ENCODE measurements at regions not wholly inside any gene's neighbourhood (a gene's known extent, or its start where the extent isn't known, plus 50 kb on each side); places are given as distances from the start of the nearest gene placed in this dataset.

- H3K4me2 ChIP-seq (ENCODE audit: insufficient read depth in 1 of 2, low read depth in 2 of 2, low read length in 2 of 2), result no peak overlapping the region
- H3K36me3 ChIP-seq (ENCODE audit: control insufficient read depth in 2 of 4, insufficient read depth in 4 of 4, low read length in 3 of 4), result peaks cover 0 to 6% (median 0%) of the 10 kb centered on the region in 4 experiments; a peak in 1 of 8 replicates
- TF ChIP-seq NRF1 (IDR thresholded peaks at IDR 0.05; ENCODE audit: low read depth, low read length) (no peak), ASH2L (IDR thresholded peaks at IDR 0.05; ENCODE audit: low read length) (no peak), JUN (IDR thresholded peaks at IDR 0.05; ENCODE audit: low read depth, low read length) (no peak), ZNF274 (IDR thresholded peaks at IDR 0.05; ENCODE audit: borderline replicate concordance, extremely low read depth, low read length) (no peak), HDAC2 (IDR thresholded peaks at IDR 0.05; ENCODE audit: borderline replicate concordance in 1 of 2, low read depth in 2 of 2, low read length in 2 of 2) (no peak), RBBP5 (IDR thresholded peaks at IDR 0.05; ENCODE audit: borderline replicate concordance, low read depth, low read length) (no peak), KDM5A (IDR thresholded peaks at IDR 0.05; ENCODE audit: low read length) (no peak), RAD21 (IDR thresholded peaks at IDR 0.05 in 1 of 2, conservative IDR thresholded peaks at IDR 0.05 in 1 of 2; ENCODE audit: low read depth in 2 of 2, low read length in 2 of 2) (peak; percentile 34 to 47), CBX5 (IDR thresholded peaks at IDR 0.05; ENCODE audit: low read depth, low read length) (no peak), CTCF (IDR thresholded peaks at IDR 0.05; ENCODE audit: control extremely low read depth in 1 of 3, insufficient read depth in 1 of 3, low read depth in 1 of 3, low read length in 3 of 3) (peak in 2 of 3 experiments; percentile 8 to 15; a peak in 2 of 4 replicates), CEBPB (IDR thresholded peaks at IDR 0.05; ENCODE audit: low read depth, low read length) (no peak)
- no peak overlapping the region for H3K14ac ChIP-seq (ENCODE audit: insufficient read length)
- no peak overlapping the region for H3K27ac ChIP-seq (ENCODE audit: low read depth, low read length)
- no peak overlapping the region for H4K91ac ChIP-seq (replicated peaks; ENCODE audit: insufficient read length, low read length)
- H3K4me1 ChIP-seq (replicated peaks in 1 of 4; ENCODE audit: control insufficient read depth in 3 of 4, insufficient read depth in 4 of 4, low read length in 3 of 4), result peaks cover 0 to 5% (median 2%) of the 10 kb centered on the region in 4 experiments; a peak in 1 of 7 replicates
- H2BK120ac ChIP-seq (replicated peaks; ENCODE audit: low read depth, low read length), result no peak overlapping the region
- no peaks in the 10 kb centered on the region for H3K27me3 ChIP-seq (replicated peaks in 1 of 4; ENCODE audit: control insufficient read depth in 3 of 4, extremely low read depth in 1 of 4, insufficient read depth in 3 of 4, low read length in 3 of 4)
- no peak overlapping the region for H2BK15ac ChIP-seq (ENCODE audit: low read length)
- no peak overlapping the region for H2BK5ac ChIP-seq (ENCODE audit: low read depth, low read length)
- peaks cover 0 to 9% of the 10 kb centered on the region in 2 experiments for H4K20me1 ChIP-seq (replicated peaks in 1 of 2; ENCODE audit: control insufficient read depth in 1 of 2, insufficient read depth in 2 of 2, low read length in 2 of 2)
- H3K9me3 ChIP-seq (ENCODE audit: insufficient read depth in 2 of 2, low read depth in 1 of 2, low read length in 1 of 2), result peaks cover 0 to 9% of the 10 kb centered on the region in 2 experiments; a peak in 2 of 4 replicates
- ChIA-PET POLR2A (ENCODE audit: partially characterized antibody) (no interaction called here), CTCF (ENCODE audit: partially characterized antibody) (interaction anchor here (1.5 kb wide), 1 partner anchor 9 kb away, joined by 4 read pairs; no protein-coding TSS in a partner anchor)
- WGBS, 2 experiments (ENCODE audit: extremely low coverage in 1 of 2, insufficient coverage in 1 of 2, insufficient read length in 1 of 2, insufficient replicate concordance in 2 of 2, low coverage in 1 of 2, low lambda C conversion rate in 2 of 2, missing lambda C conversion rate in 1 of 2), result 82% methylated on average over 13 of the region's 14 CpGs; no CpG with 5 or more reads in 1 of the 2 experiments
- H3K79me2 ChIP-seq (ENCODE audit: control insufficient read depth in 1 of 2, insufficient read depth in 2 of 2, low read length in 2 of 2), result peaks cover 0 to 9% of the 10 kb centered on the region in 2 experiments; a peak in 2 of 4 replicates
- FAIRE-seq, result no peak
- H3K23ac ChIP-seq (ENCODE audit: insufficient read length), result no peak overlapping the region
- H4K5ac ChIP-seq (ENCODE audit: insufficient read length, low read depth, low read length), result no peak overlapping the region
- H3K56ac ChIP-seq (replicated peaks; ENCODE audit: insufficient read length, low read depth, low read length), result no peak overlapping the region
- H3K9ac ChIP-seq (replicated peaks in 1 of 4; ENCODE audit: extremely low read depth in 1 of 4, low read depth in 3 of 4, low read length in 3 of 4), result no peak overlapping the region
- no peaks in the 10 kb centered on the region for H3K79me1 ChIP-seq (ENCODE audit: low read depth, low read length)
- no peak overlapping the region for H3K18ac ChIP-seq (ENCODE audit: extremely low read depth, low read length)
- no peak overlapping the region for H2AFZ ChIP-seq (ENCODE audit: low read length)
- peak in 1 of 2 experiments; percentile 50 for DNase-seq (ENCODE audit: low read depth in 1 of 2, low spot score in 2 of 2)
- H4K8ac ChIP-seq (ENCODE audit: extremely low read depth, insufficient read depth, low read length), result no peak overlapping the region
- H3K4ac ChIP-seq (replicated peaks; ENCODE audit: insufficient read length, low read depth, low read length), result no peak overlapping the region
- no peaks in the 10 kb centered on the region; the same call in 1 of the 2 replicates for H3K23me2 ChIP-seq (ENCODE audit: low read depth, low read length)
- H2BK12ac ChIP-seq (ENCODE audit: low read depth, low read length), result no peak overlapping the region
- H2BK20ac ChIP-seq (ENCODE audit: low read length), result no peak overlapping the region
- H3K4me3 ChIP-seq (ENCODE audit: extremely low read depth in 1 of 4, insufficient read depth in 2 of 4, low read depth in 3 of 4, low read length in 4 of 4), result no peak overlapping the region
- no peak overlapping the region for H2AK5ac ChIP-seq (ENCODE audit: low read depth, low read length)
Measured at GRCh38 chr2:3107567-3107966, 270.1 kb downstream of the EIPR1 start.

Measured in H1 (cell line).